KG1 (cell line): ENCODE measurements at regions not wholly inside any gene's neighbourhood (a gene's known extent, or its start where the extent isn't known, plus 50 kb on each side); places are given as distances from the start of the nearest gene placed in this dataset.

Experiments
- DNase-seq: peaks from one replicate; lab custom pipeline; 2025; lab: John Stamatoyannopoulos, UW

GRCh38 chr6:119542037-119542436, 192.5 kb upstream of the MAN1A1 start:
- DNase-seq, result no peak

GRCh38 chr6:119541132-119541905, 191.8 kb upstream of the MAN1A1 start:
- DNase-seq, result no peak

DNA sequence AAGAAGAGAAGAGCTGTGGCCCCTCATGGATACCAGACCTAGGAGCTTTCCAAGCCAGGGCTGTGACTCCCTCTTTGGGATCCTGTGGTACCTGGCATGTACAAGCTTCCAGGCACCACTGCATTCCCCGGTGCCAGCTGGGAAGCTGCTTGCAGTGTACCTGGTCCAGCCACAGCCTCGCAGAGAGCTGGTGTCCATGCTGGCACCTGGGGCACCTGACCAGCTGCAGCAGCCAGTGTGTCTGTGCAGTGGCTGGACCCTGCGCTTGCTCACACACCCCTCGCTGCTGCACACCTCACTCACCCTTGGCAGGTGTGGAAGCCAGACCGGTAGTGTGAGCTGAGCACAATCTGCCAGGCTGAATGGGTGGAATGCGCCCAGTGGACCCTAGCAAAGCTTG, 190.9 kb upstream of the MAN1A1 start:
- DNase-seq, result no peak

DNA sequence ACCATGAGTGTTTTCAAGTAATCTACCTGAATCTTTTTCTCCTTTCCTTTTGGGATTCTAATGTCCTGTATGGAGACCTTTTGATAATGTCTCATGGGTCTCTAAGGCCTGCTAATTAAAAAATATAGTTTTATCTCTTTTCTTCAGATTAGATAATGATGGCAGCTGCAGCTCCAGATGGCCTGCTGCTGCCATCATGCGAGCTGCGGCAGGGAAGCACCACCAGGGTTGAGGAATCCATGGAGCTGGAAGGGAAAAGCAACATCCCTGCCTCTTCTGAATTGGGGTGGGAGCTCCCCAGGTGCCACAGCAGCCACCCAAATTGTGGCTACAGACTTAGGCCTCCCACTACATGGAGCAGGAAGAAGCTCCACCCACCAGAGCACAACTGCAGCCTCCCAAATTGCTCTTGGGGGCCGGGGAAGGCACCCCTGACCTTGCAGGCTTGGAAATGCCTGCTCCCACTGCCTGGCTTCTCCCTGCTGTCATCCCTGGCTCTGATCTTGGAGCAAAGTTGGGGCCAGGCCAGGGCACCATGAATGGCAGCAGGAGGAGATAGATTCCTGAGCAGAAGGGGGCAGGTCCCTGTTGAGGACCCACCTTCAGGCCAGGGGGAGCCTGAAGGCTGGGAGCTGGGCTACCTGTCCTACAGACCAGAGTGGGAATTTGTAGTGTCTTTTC, 189.6 kb upstream of the MAN1A1 start:
- DNase-seq, result no peak

- DNase-seq, result no peak
These were observed 187.1 kb upstream of the MAN1A1 start for GRCh38 chr6:119536666-119537065.

DNA sequence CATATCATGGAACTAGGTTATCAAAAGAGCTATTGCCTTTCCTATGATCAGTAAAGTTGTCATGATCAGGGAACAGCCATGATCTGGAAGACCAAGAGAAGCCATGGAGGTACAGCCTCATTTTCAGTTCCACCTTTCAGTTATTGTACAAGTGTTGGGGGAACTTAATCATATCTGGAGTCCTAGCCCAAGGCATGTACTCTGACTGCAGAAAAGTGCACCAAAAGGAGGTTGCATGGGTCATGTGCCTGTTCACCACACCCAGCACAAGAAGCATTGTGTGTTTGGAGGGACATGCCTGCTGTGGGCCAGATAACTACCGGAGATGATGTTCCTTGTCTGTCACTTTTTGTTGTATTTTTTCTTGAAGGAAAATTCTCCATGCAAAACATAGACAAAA, 185.8 kb upstream of the MAN1A1 start:
- DNase-seq, result no peak

- no peak for DNase-seq
These were observed 184.2 kb upstream of the MAN1A1 start for GRCh38 chr6:119533603-119534279.

- no peak for DNase-seq
These were observed 177.6 kb upstream of the MAN1A1 start for GRCh38 chr6:119527231-119527578.

DNA sequence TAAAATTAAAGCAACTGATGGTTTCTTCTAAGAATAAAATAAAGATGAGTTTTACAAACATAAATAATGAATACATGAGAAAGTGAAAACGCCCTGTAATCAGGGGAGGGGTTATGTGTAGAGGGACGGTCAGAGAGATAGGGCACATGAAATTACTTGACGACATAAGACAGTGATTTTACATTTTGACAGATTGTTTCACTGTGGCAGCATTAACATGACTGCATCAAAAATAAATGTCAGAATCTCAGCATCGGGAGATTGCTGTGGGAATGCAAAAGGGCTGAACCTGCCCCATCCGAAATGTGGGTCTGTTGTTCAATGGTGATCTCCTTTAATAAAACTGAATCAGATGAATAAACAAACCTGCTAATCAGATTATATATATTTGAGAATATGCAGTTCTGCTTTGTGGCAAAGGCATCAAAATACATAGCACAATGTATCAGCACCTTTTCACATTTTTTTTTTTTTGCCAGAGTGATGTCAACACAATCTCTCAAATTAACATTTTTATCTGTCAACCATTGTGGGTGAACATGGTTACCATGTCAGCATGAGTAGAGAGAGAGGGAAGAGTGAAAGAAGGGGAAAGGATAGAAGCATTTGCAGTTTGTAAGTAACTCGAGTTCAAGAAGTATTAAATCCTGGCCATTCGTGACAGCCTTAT, 177.1 kb upstream of the MAN1A1 start:
- DNase-seq, result no peak

- no peak for DNase-seq
These were observed 174.8 kb upstream of the MAN1A1 start for GRCh38 chr6:119524410-119524809.

DNA sequence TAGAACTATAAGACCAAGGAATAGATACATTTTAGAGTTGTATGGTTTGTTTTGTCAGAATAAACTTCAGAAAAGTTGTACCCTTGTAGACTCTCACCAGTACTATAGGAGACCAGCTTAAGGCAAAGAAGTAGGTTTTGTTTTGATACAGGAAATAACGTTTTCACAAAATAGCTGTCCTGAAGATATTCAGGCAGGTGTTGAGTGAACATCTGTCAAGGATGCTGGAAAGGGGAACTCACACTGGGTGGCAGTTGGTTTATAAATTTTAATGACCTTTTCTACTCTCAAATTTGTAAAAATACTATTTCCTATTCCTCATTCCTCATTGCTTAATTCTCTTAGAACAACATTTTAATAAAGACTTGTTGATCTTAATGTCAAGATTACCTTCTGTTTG, 174.0 kb upstream of the MAN1A1 start:
- DNase-seq, result no peak

GRCh38 chr6:119521251-119521650, 171.7 kb upstream of the MAN1A1 start:
- no peak for DNase-seq

DNA sequence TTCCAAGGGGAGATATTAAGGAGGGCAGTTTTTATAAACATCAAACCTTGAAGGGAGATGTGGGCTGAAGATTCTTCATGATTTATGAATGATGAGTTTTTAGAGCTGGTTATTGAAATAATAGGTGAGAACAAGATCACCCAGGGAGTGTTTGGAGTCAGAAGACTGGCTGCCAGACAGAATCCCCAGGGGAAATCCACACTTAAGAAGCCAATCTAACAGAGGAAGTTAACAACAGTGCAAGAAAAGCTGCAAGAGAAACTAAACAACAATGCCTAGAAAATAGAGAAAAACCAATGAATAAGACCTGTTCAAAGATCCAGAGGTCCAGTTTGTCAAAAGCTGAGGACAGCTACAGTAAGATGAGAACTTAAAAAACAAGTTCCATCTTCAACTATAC, 167.9 kb upstream of the MAN1A1 start:
- DNase-seq, result no peak

DNA sequence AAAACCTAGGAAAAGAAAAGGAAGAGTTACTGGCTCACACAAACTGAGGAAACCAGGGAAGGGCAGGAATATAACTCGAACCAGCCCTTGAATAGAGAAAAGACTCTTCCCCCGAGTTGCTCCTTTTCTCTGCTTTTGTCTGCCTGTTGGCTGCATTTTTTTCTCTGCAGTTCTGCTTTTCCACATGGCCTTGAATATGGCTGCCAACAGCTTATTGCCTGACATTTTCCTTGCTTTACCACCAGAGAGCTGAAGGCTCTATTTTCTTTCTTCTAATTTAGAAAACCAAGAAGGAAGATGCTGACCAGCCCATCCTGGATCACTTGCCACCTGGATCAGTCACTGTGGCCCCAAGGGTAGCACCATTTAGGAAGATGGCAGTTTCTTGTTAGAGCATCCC, 164.8 kb upstream of the MAN1A1 start:
- no peak for DNase-seq

GRCh38 chr6:119511024-119511423, 161.5 kb upstream of the MAN1A1 start:
- no peak for DNase-seq

- no peak for DNase-seq
These were observed 160.7 kb upstream of the MAN1A1 start for GRCh38 chr6:119510246-119510645.

GRCh38 chr6:119506631-119507174, 157.1 kb upstream of the MAN1A1 start:
- DNase-seq, result no peak

DNA sequence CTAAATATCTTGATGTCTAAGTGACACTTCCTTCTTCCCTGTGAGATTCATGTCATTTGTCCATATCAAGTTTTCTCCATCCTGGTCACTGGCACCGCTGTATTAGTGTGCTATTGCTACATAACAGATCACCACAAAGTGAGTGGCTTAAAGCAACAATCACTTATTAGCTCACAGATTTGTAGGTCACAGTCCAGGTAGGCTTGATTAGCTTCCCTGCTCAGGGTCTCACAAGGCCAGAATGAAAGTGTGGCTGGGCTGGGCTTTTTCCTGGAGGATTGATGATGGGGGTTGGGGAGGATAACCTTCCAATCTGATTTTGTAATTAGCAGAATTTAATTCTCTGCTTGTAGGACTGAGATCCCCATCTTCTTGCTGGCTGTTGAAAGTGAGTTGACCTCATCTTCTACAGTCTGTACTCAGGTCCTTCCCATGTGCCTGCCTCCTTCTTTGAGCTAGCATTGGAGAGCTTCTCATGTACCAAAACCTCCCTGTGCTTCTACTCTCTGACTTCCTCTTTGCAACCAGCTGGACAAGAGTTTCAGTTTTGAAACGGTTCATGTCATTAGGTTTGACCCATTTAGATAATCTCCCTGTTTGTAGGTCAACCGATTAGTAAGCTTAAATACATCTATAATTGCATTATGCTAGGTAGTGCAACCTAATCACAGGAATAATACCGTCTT, 152.4 kb upstream of the MAN1A1 start:
- DNase-seq, result no peak

GRCh38 chr6:119499797-119500196, 150.2 kb upstream of the MAN1A1 start:
- DNase-seq, result no peak

DNA sequence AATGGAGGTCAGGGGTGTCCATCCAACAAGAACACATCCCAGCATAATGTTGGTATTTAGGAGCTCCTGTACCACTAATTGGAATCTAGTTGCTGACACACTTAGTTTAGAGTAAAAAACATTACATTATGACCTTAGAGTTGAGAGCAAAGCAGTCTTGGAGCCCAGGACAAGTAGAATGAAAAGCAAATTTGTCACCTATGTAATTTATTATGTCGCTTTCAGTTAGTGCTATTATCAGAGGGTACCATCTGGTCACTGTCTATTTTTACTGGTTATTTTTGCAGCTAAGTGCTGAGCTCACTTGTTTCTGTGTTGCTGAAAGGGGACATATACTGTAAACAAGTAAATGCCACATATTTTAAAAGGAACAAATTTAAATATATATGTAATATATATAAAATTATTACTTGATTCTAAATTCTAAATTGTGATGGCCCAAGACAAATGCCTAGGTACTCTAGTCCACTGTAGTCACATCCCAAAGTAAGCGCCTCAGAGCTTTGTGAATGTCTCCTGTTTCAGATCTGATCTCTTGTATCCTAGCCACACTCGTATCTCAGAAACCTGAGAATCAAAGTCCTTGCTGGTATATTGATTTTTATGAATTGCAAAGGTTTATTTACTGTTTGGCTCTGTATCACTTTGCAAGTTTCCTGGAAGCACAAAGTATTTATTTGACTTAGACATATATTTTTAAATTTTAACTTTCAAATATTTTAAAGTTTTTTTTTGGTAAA, 148.6 kb upstream of the MAN1A1 start:
- DNase-seq, result no peak

DNA sequence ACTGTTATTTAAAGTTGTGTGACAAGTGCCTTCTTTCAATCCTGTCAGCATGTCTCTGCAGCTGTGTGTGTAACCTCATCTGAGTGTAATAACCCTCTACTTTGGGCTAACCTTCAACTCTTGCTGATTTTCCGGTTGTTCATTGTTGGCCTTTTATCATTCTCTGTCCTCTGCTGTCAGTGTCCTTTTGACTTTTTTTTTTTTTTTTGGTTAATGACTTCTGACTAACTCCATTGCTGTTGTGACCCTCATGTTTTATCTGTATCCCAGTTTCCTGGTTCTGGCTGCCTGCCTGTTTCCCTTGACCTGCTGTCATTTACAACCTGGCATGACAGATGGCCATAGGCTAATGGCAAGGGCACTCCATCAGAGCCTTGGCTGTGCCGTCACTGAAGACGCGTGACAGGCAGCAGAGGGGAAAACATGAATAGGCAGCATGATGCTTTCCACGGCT, 145.7 kb upstream of the MAN1A1 start:
- DNase-seq, result no peak
